ENCODE measurements at regions not wholly inside any gene's neighbourhood (a gene's known extent, or its start where the extent isn't known, plus 50 kb on each side); places are given as distances from the start of the nearest gene placed in this dataset.

- TF ChIP-seq ZFX (IDR thresholded peaks at IDR 0.05) (no peak), CTCF (conservative IDR thresholded peaks at IDR 0.05) (no peak)
Measured at GRCh38 chr4:153065276-153065675, 129.2 kb downstream of the FHDC1 start.

GRCh38 chr4:153067376-153067775, 131.3 kb downstream of the FHDC1 start:
- H3K27ac ChIP-seq: no peak overlapping the region
- TF ChIP-seq ZFX (IDR thresholded peaks at IDR 0.05) (no peak), CTCF (conservative IDR thresholded peaks at IDR 0.05) (no peak)

More at GRCh38 chr4:153065276-153065675, 129.2 kb downstream of the FHDC1 start:
- H3K27ac ChIP-seq: no peak overlapping the region; the same call in 1 of the 2 replicates

- TF ChIP-seq CTCF (conservative IDR thresholded peaks at IDR 0.05): no peak
- TF ChIP-seq ZFX (IDR thresholded peaks at IDR 0.05): no peak
- H3K27ac ChIP-seq: no peak overlapping the region
Measured at GRCh38 chr4:153068751-153069150, 132.6 kb downstream of the FHDC1 start.

- TF ChIP-seq CTCF (conservative IDR thresholded peaks at IDR 0.05) (no peak), ZFX (IDR thresholded peaks at IDR 0.05) (no peak)
Measured at GRCh38 chr4:153071958-153072598, 132.2 kb upstream of the TRIM2 start.

GRCh38 chr4:153072661-153073060, 131.6 kb upstream of the TRIM2 start:
- no peak overlapping the region for H3K27ac ChIP-seq
- TF ChIP-seq CTCF (conservative IDR thresholded peaks at IDR 0.05): no peak
- no peak for TF ChIP-seq ZFX (IDR thresholded peaks at IDR 0.05)

More at GRCh38 chr4:153071958-153072598, 132.2 kb upstream of the TRIM2 start:
- H3K27ac ChIP-seq: no peak overlapping the region

- H3K27ac ChIP-seq: no peak overlapping the region
- TF ChIP-seq CTCF (conservative IDR thresholded peaks at IDR 0.05) (no peak), ZFX (IDR thresholded peaks at IDR 0.05) (no peak)
Measured at GRCh38 chr4:153074486-153074885, 129.8 kb upstream of the TRIM2 start.

GRCh38 chr4:153074936-153075630, 129.2 kb upstream of the TRIM2 start:
- no peak overlapping the region for H3K27ac ChIP-seq
- TF ChIP-seq CTCF (conservative IDR thresholded peaks at IDR 0.05): no peak
- no peak for TF ChIP-seq ZFX (IDR thresholded peaks at IDR 0.05)
